ENCODE measurements at regions not wholly inside any gene's neighbourhood (a gene's known extent, or its start where the extent isn't known, plus 50 kb on each side); places are given as distances from the start of the nearest gene placed in this dataset.

DNA sequence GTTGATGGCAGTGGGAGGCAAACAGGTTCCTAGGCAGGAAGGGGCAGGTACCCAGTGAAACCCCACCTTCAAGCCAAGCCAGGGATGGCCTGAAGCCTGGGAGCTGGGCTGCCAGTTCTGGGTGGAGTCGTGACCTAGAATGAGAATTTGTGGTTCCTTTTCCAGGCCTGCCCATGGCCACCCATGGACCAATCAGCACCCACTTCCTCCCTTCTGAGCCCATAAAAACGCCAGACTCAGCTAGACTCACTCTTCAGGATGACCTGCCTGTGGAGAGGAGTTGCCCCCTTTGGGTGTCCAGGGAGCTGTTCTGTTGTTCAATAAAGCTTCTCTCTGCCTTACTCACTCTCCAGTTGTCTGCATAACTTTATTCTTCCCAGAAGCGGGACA is 144.0 kb upstream of the MRPS30 start:
- no peak overlapping the region; a peak in 1 of 22 replicates for H3K27ac ChIP-seq
- no peak overlapping the region for H3K4me2 ChIP-seq

DNA sequence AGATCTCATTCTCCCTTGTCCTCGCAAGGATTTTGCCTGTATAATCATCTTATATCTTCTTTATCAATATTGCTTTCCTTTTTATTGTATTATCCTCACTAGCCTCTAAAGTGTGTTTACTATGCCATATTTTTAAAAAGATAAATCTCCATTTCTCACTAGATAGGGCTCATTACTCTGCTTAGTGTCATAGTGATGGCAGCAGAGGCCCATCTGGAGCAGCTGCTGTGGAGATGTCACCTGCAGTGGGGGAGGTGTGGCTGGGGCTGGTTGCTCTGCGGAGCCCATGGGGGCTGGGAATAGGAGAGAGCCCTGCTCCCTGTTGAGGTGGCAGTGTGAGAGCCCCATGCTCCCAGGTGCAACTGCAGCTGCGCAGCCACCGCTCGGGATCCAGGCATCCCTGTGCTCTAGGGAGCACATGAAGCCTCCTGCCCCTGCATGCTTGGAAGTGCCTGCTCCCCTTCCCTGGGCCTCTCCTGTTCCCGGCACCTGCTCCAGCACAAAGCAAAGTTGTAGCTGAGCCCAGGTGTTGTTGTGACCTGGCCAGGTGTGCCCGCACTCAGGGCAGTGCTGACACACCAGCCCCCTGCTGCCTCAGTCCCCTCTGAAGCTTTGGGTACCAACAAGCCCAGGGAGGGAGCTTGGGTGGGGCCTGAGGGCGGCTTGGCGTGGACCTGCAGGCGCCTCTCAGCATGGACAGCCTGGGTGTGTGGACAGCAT is 144.6 kb upstream of the MRPS30 start:
- Histone ChIP-seq H3K9me3 (replicated peaks in 1 of 11) (peaks cover 0 to 14% (median 0%) of the 10 kb centered on the region in 11 experiments; a peak in 7 of 22 replicates), H3K36me3 (no peaks in the 10 kb centered on the region), H3K4me1 (peaks cover 0 to 4% (median 0%) of the 10 kb centered on the region in 10 experiments; a peak in 1 of 20 replicates), H3K27ac (no peak overlapping the region), H3K4me3 (no peak overlapping the region), H3K27me3 (no peaks in the 10 kb centered on the region), H3K4me2 (no peak overlapping the region), H4K20me1 (no peaks in the 10 kb centered on the region), H3K9ac (no peak overlapping the region)
- TF ChIP-seq Cebpa-rat (IDR thresholded peaks at IDR 0.05): no peak

More for the DNA sequence above, 144.0 kb upstream of the MRPS30 start:
- TF ChIP-seq Cebpa-rat (IDR thresholded peaks at IDR 0.05): no peak
- Histone ChIP-seq H3K9ac (no peak overlapping the region), H3K4me1 (peaks cover 0 to 4% (median 0%) of the 10 kb centered on the region in 10 experiments; a peak in 1 of 20 replicates), H3K4me3 (no peak overlapping the region), H3K36me3 (no peaks in the 10 kb centered on the region), H3K9me3 (replicated peaks in 1 of 11) (peaks cover 0 to 14% (median 0%) of the 10 kb centered on the region in 11 experiments; a peak in 7 of 22 replicates), H3K27me3 (no peaks in the 10 kb centered on the region), H4K20me1 (no peaks in the 10 kb centered on the region)

DNA sequence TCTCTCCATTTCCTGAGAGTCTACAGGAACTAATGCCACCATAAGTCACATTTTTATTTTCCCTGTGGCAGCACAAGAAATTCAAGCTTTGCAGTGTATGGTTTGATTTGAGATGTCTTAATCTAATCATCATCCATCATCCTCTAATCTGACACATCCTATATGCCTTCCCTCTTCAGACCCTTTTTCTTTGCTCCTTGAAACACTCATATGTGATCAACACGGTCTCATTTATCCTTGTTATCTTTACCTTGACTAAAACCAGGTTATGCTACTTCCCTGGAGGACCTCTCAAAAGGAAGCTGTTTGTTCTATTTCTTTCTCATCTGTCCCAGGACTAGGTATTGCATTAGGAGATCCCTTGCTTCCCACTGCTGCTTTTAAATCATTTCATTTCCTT is 146.9 kb upstream of the MRPS30 start:
- no peaks in the 10 kb centered on the region for H4K20me1 ChIP-seq
- H3K27me3 ChIP-seq: no peaks in the 10 kb centered on the region
- H3K9ac ChIP-seq: no peak overlapping the region
- H3K36me3 ChIP-seq: no peaks in the 10 kb centered on the region
- H3K9me3 ChIP-seq (replicated peaks in 1 of 11): peaks cover 3 to 22% (median 9%) of the 10 kb centered on the region in 11 experiments
- H3K4me1 ChIP-seq: peaks cover 0 to 4% (median 0%) of the 10 kb centered on the region in 10 experiments; a peak in 1 of 20 replicates
- H3K4me3 ChIP-seq: no peak overlapping the region
- H3K4me2 ChIP-seq: no peak overlapping the region
- no peak overlapping the region for H3K27ac ChIP-seq
- TF ChIP-seq Cebpa-rat (IDR thresholded peaks at IDR 0.05): no peak

DNA sequence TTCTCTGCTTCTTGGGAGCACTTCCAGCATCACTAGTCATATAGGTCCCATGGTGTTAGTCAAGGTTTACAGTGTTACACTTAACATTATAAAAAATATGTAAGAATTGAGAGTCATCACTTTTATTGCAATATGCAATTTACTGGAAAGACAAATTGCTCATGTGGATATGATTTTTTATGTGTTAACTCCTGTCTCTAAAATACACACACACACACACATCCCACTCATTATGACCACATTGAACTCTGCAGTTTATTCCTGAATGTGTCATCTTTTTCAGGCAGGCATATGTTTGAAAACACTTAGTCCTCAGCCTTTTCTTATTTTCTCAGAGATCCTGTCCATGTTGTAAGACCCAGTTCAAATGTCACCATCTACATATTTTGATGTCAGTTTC is 148.5 kb upstream of the MRPS30 start:
- Histone ChIP-seq H3K27ac (no peak overlapping the region), H4K20me1 (no peaks in the 10 kb centered on the region), H3K4me1 (peaks cover 0 to 2% (median 0%) of the 10 kb centered on the region in 10 experiments; a peak in 1 of 20 replicates)

DNA sequence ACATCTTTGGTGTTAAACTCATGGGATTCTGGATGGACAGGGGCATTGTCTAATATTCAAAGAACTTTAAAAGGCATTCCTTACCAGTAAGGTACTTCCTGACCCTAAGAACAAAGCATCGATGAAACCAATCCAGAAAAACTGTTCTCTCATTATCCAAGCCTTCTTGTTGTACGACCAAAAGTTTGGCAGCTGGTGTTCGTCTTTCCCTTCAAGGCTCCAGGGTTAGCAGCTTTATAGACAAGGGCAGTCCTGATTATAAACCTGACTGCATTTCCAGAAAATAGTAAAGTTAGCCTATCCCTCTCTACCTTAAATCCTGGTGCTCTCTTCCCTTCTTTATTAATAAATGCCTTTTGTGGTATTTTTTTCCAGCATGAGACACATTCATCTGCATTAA is 149.4 kb upstream of the MRPS30 start:
- no peak overlapping the region for H3K9ac ChIP-seq
- no peak overlapping the region for H3K27ac ChIP-seq
- no peaks in the 10 kb centered on the region for H3K4me1 ChIP-seq
- peaks cover 24 to 35% (median 33%) of the 10 kb centered on the region in 11 experiments for H3K9me3 ChIP-seq (replicated peaks in 1 of 11)
- no peaks in the 10 kb centered on the region for H3K27me3 ChIP-seq
- no peak overlapping the region for H3K4me3 ChIP-seq
- H4K20me1 ChIP-seq: no peaks in the 10 kb centered on the region
- H3K4me2 ChIP-seq: no peak overlapping the region
- no peaks in the 10 kb centered on the region for H3K36me3 ChIP-seq
- no peak for TF ChIP-seq Cebpa-rat (IDR thresholded peaks at IDR 0.05)

More for the DNA sequence above, 148.5 kb upstream of the MRPS30 start:
- Histone ChIP-seq H3K9me3 (replicated peaks in 1 of 11) (peaks cover 19 to 37% (median 25%) of the 10 kb centered on the region in 11 experiments), H3K27me3 (no peaks in the 10 kb centered on the region), H3K4me2 (no peak overlapping the region), H3K4me3 (no peak overlapping the region), H3K9ac (no peak overlapping the region), H3K36me3 (no peaks in the 10 kb centered on the region)
- TF ChIP-seq Cebpa-rat (IDR thresholded peaks at IDR 0.05): no peak

DNA sequence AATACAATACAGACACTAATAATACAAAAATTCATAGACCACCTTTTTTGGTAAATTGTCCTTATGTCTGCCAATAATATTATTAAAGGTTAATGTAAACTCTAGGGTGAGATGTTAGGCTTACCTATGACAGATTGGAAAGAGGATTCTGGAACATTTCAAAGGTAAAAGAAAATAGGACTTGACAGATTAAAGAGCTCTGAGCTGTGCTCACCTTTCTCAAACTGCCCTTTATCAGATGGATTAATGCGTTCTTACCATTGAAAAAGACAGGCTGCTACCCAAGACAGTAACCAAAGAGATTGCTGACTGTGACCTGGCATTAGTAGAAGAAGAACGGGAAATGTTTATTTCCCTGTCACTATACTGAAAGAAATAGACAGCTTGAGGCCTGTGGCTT is 156.1 kb upstream of the MRPS30 start:
- Histone ChIP-seq H3K9me3 (replicated peaks in 1 of 11) (peaks cover 24 to 34% (median 31%) of the 10 kb centered on the region in 11 experiments), H3K4me2 (no peak overlapping the region), H3K4me3 (no peak overlapping the region), H3K36me3 (no peaks in the 10 kb centered on the region), H3K27ac (no peak overlapping the region), H3K27me3 (no peaks in the 10 kb centered on the region), H4K20me1 (no peaks in the 10 kb centered on the region), H3K9ac (no peak overlapping the region), H3K4me1 (no peaks in the 10 kb centered on the region)
- TF ChIP-seq Cebpa-rat (IDR thresholded peaks at IDR 0.05): no peak

DNA sequence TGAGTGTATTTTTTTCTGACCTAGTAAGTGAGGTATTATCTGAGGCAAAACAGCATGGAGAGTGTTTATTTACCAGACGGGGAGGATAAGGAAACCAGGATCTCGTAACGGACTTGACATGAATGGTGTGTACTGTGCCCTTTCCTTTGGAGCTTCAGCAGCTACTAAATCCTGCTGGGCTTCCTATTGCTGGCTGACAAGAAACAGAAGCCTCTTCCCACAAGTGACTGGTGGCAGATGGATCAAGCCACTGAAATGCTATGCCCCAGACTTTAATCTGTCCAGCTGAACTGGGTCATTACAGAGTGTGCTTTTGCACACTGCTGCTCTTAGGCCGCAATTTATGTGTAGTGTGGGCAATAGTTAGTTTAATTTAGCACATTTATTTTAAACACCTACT is 162.7 kb upstream of the MRPS30 start:
- no peaks in the 10 kb centered on the region for H3K36me3 ChIP-seq
- TF ChIP-seq Cebpa-rat (IDR thresholded peaks at IDR 0.05): no peak
- no peak overlapping the region for H3K9ac ChIP-seq
- H3K9me3 ChIP-seq (replicated peaks in 1 of 11): peaks cover 0 to 10% (median 6%) of the 10 kb centered on the region in 11 experiments; a peak in 10 of 22 replicates
- no peaks in the 10 kb centered on the region for H3K27me3 ChIP-seq
- H3K27ac ChIP-seq: no peak overlapping the region
- H3K4me1 ChIP-seq: no peaks in the 10 kb centered on the region
- H4K20me1 ChIP-seq: no peaks in the 10 kb centered on the region
- no peak overlapping the region for H3K4me3 ChIP-seq
- H3K4me2 ChIP-seq: no peak overlapping the region

DNA sequence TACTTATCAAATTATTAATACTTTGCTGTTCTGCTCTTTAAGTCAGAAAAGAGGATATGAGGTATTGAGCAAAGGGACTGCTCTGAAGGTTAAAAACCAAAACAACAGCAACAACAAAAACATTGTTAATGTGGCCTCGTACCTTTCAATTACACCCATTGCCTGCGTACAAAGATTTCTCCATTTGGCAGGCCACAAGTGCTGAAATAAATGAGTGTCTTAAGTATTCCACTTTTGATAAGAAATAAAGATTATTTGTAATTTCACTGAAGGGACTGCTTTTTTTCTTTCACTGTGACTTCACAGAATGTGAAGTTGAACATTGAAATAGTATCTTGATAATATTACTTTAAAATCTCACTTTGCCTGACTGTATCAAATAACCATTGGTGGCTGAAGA is 163.2 kb upstream of the MRPS30 start:
- Histone ChIP-seq H3K4me3 (no peak overlapping the region), H3K9me3 (replicated peaks in 1 of 11) (peaks cover 0 to 13% (median 6%) of the 10 kb centered on the region in 11 experiments; a peak in 10 of 22 replicates)

DNA sequence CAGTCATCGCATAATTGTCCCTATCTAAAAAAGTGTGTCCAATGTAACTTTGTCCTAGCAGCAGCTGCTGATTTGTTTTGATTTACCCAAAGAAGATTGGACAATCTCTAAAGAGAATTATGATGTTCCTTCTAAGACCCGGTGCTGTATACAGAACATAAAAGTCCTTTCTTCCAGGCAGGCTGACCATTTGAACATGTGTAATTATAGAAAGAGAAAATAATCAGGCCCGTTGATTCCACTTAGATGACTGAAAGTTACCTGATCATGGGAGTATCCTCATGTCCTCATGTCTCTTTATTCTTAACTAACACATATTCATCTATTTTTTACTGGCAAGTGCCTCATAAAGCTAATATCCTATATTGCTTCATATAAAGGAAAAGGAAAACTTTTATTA is 164.1 kb upstream of the MRPS30 start:
- peaks cover 0 to 13% (median 6%) of the 10 kb centered on the region in 11 experiments; a peak in 10 of 22 replicates for H3K9me3 ChIP-seq (replicated peaks in 1 of 11)
- no peaks in the 10 kb centered on the region for H3K36me3 ChIP-seq
- no peaks in the 10 kb centered on the region for H4K20me1 ChIP-seq
- H3K27me3 ChIP-seq: no peaks in the 10 kb centered on the region
- H3K27ac ChIP-seq: no peak overlapping the region
- H3K4me3 ChIP-seq: no peak overlapping the region
- H3K4me1 ChIP-seq: no peaks in the 10 kb centered on the region
- TF ChIP-seq Cebpa-rat (IDR thresholded peaks at IDR 0.05): no peak
- no peak overlapping the region for H3K9ac ChIP-seq
- no peak overlapping the region for H3K4me2 ChIP-seq

More for the DNA sequence above, 163.2 kb upstream of the MRPS30 start:
- no peaks in the 10 kb centered on the region for H3K4me1 ChIP-seq
- no peaks in the 10 kb centered on the region for H3K27me3 ChIP-seq
- no peak overlapping the region for H3K27ac ChIP-seq
- H3K36me3 ChIP-seq: no peaks in the 10 kb centered on the region
- H3K9ac ChIP-seq: no peak overlapping the region
- no peak overlapping the region for H3K4me2 ChIP-seq
- no peaks in the 10 kb centered on the region for H4K20me1 ChIP-seq
- no peak for TF ChIP-seq Cebpa-rat (IDR thresholded peaks at IDR 0.05)

DNA sequence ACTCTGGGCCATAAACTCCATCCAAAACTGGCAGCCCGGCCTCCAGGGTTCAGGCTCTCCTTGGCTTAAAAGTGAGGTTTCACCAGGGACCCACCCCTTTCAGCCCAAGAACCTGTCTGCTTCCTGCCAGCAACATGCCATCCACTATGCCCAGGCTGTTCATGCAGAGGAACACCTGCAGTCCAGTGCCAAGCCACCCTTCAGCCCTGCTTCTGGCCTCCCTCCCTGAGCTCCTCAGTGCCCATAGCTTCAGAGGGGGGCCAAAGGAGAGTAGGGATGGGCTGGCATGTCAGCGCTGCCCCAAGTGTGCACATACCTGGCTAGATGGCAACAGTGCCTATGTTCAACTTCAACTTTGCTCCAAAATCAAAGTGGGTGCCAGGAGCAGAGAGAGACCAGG is 166.9 kb upstream of the MRPS30 start:
- Histone ChIP-seq H3K36me3 (no peaks in the 10 kb centered on the region), H3K4me3 (no peak overlapping the region), H3K9me3 (replicated peaks in 1 of 11) (peaks cover 0 to 13% (median 6%) of the 10 kb centered on the region in 11 experiments; a peak in 10 of 22 replicates), H3K27ac (no peak overlapping the region), H3K4me2 (no peak overlapping the region), H4K20me1 (no peaks in the 10 kb centered on the region), H3K27me3 (no peaks in the 10 kb centered on the region), H3K9ac (no peak overlapping the region), H3K4me1 (no peaks in the 10 kb centered on the region)
- TF ChIP-seq Cebpa-rat (IDR thresholded peaks at IDR 0.05): no peak

Data from BLaER1 treated with 17β-estradiol and CSF1 and Interleukin-3, amounts not matched to agents 10 nM and 100 nM (cell line).